ENCODE measurements at regions not wholly inside any gene's neighbourhood (a gene's known extent, or its start where the extent isn't known, plus 50 kb on each side); places are given as distances from the start of the nearest gene placed in this dataset.

DNA sequence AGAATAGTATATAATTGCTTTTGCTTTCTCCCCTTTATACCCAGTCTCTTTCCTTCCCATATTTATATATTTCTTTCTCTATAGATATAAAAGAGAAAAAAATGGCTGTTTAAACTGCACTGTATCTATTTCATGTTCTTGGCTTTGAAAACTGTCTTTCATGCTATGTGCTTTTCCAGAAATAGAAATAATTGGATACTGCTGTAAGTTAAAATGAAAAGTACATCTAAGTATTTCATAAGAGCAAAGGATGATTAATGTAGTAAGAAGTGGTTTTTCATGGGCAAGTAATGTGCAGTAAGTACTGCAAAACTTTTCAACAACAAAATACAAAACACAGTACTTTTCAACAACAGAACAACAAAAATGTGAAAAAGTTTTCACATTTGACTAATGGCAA, 237.9 kb downstream of the SNCA start:
- DNase-seq (ENCODE audit: low spot score): no peak

GRCh38 chr4:89598602-89599001, 238.4 kb downstream of the SNCA start:
- DNase-seq (ENCODE audit: low spot score): no peak

DNA sequence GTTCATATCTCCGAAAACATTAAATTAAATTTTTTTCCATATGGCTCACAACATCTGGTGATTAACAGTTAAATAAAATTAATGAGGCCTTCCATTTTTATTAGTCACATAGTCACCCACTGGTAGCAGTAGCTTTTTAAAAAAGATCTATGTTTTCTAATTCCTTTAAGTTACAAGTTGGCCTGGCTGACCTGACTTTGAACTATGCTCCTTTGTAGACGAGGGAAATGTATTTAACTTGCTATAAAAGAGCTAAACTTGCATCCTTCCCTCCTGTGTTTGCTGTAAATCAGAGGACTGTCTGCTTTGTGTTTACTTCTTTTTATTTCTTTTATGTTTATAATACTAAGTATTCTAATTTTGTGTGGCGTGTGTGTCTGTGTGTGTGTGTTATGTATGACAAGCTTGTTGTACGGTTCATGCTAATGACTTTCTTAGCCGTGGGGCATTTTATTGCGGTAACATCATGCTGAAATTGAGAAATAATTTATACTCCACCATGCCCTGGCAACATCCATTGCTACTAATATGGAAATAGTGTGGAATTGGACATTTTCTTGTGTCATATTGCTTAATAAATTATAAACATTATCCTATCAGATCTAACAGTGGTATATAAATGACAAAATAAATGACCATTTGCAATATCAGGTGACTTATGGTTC, 241.7 kb downstream of the SNCA start:
- no peak for DNase-seq (ENCODE audit: low spot score)

DNA sequence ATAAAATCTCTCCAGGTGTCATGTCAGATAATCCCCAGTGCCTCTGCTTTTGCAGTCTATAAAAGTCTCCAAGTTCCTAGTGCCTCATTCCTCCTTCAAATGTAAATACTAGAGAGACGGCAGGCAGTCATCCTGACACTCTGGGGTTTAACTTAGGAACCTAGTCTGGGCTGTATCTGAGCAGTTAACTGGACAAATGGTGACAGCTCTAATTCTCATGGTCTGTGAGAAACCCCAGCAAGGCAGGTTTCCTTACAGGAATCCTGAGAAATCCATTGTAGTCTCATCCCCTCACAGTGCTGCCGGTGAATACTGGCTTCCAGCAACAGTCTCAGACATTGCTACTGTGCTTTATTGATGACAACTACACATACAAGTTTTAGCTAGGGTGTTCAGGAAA, 246.8 kb downstream of the SNCA start:
- DNase-seq (ENCODE audit: low spot score): no peak

- DNase-seq (ENCODE audit: low spot score): no peak
Observed at GRCh38 chr4:89588421-89588820, 248.5 kb downstream of the SNCA start.

DNA sequence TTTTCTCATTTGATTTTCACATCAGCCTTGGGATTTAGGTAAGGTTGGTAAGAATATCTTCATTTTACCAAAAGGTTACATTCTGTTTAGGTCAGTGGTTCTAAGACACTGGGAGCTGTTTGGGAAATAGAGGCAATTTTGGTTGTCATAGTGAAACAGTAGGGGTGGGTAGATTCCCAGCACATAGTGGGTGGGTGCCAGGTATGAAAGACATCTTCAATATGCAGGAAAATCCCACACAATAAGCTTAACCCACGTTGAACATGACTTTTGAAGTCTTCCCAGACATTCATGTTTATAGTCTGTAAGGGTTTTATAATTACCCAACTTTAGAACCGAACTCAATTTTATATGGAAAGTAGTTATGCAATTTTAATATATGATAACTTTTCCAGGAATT, 249.6 kb downstream of the SNCA start:
- no peak for DNase-seq (ENCODE audit: low spot score)

GRCh38 chr4:89586864-89587263, 250.1 kb downstream of the SNCA start:
- DNase-seq (ENCODE audit: low spot score): no peak

DNA sequence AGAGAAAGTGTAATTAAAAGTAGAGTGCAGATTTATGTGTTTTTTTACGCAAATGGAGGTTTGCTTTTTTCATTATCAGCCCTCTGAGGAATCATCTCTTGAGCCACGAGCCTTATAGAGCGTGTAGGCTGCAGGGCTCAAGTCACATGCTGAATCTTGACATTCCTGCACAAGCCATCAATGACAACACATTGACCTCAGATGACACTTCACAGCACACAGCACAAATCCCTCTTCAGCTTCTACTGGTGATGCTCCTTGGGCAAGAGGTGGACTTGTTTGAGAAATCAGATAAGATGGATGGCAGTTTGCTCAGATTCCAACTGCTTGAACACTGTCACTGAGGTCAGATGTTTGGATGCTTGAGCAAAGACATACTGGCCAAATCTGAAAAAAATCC, 250.6 kb downstream of the SNCA start:
- DNase-seq (ENCODE audit: low spot score): no peak

GRCh38 chr4:89582756-89583505, 254.0 kb downstream of the SNCA start:
- no peak for DNase-seq (ENCODE audit: low spot score)

DNA sequence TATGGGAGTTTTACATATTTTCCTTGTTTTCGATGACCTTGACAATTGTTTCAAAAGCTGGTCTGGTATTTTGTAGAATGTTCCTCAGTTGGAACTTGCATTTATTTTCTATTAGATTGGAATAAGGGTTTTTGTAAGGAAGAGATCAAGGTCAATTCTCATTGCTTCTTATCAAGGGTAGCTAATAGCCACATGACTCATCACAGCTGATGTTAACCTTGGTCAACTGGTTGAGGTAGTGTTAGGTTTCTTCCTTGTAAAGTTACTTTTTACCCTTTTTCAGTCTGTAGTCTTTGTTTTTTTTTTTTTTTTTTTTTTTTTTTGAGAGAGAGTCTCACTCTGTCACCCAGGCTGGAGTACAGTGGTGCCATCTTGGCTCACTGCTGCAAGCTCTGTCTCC, 257.2 kb downstream of the SNCA start:
- DNase-seq (ENCODE audit: low spot score): no peak

DNA sequence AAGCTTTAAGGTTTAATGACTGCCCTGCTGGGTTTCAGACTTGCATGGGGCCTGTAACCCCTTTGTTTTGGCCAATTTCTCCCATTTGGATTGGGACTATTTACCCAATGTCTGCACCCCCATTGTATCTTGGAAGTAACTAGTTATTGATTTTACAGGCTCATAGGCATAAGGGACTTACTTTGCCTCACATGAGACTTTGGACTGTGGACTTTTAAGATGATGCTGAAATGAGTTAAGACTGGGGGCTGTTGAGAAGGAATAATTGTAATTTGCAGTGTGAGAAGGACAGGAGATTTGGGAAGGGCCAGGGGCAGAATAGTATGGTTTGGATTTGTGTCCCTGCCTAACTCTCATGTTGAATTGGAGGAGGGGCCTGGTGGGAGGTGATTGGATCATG, 260.7 kb downstream of the SNCA start:
- DNase-seq (ENCODE audit: low spot score): no peak

- DNase-seq (ENCODE audit: low spot score): no peak
Observed at GRCh38 chr4:89575840-89576239, 261.1 kb downstream of the SNCA start.

DNA sequence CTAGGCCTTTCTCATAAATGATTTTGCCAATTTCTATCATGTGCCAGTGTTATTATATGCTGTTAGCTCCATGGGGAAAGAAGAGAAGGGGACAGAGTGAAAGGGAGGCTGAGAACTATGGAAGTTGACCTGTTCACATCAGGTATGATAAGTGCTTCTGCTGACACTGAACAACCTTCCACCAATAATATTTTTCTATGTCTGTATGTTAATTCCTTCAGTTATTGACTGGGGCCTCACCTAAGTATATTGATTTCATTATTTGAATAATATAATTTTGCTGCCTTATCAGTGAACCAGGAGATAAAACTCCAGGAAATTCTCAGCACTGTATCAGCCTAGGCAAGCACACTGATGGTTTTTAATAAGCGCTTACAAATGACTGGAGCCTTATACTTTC, 262.8 kb downstream of the SNCA start:
- DNase-seq (ENCODE audit: low spot score): no peak

DNA sequence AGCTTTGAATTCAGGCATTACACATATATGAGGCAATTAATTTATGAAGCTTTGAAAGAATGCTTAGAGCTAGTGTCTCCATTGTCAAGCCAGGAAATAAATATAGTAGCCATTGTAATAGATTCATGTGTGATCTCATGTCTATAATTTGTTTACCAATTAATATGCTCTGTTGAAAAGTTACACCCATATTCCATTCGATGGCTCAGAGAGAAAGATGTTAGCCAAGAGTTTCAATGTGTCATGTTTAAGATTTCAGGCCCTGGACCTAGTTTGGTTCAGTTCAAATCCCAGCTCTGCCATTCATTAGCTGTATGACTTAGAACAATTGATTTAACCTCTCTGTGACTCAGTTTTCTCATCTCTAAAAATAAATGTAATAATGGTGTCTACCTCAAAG, 263.3 kb downstream of the SNCA start:
- no peak for DNase-seq (ENCODE audit: low spot score)

GRCh38 chr4:89572224-89572858, 264.6 kb downstream of the SNCA start:
- no peak for DNase-seq (ENCODE audit: low spot score)

GRCh38 chr4:89570931-89571330, 263.3 kb upstream of the GPRIN3 start:
- no peak for DNase-seq (ENCODE audit: low spot score)

DNA sequence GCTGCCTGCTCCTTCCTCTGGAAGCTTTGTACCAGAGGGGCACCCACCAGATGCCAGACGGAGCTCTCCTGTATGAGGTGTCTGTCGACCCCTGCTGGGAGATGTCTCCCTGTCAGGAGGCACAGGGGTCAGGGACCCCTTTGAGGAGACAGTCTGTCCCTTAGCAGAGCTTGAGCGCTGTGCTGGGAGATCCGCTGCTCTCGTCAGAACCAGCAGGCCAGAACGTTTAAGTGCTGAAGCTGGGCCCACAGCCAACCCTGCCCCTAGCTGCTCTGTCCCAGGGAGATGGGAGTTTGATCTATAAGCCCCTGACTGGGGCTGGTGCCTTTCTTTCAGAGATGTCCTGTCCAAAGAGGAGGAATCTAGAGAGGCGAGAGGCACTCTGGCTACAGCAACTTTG, 260.3 kb upstream of the GPRIN3 start:
- no peak for DNase-seq (ENCODE audit: low spot score)

DNA sequence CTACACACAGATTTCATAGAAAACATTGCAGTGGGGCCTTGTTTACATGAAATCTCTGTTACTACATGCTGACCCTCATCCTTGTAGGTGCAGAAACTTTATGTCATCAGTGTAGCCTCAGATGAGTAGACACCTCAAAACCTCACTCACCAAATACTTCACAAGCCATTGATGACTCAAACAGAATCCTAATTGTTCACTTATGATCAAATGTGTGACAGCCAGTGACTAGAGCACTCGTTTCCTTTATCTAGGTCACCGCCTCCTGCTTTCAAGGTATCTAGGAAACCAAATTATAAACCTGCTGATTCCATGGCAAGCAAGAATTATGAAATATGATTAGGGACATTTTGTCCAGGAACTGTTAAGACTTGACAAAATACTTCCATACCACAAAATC, 255.8 kb upstream of the GPRIN3 start:
- no peak for DNase-seq (ENCODE audit: low spot score)

- no peak for DNase-seq (ENCODE audit: low spot score)
Observed at GRCh38 chr4:89562746-89563145, 255.1 kb upstream of the GPRIN3 start.

DNA sequence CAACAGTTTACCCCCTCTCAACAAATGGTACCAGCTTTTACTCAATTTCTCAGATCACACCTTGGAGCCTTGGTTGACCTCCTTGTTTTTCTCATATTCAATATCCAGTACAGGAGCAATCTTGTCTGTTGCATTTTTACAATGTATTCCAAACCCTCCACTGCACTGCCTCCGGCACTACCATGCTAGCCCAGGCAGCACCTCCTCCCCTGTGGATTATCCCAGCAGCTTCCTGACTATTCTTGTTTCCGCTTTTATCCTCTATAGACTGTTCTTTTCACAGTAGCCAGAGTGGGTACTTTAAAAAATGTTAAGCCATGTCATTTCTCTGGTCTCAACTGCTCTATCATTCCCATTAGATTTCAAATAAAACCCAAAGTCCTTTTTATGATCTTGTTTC, 253.4 kb upstream of the GPRIN3 start:
- DNase-seq (ENCODE audit: low spot score): no peak

DNA sequence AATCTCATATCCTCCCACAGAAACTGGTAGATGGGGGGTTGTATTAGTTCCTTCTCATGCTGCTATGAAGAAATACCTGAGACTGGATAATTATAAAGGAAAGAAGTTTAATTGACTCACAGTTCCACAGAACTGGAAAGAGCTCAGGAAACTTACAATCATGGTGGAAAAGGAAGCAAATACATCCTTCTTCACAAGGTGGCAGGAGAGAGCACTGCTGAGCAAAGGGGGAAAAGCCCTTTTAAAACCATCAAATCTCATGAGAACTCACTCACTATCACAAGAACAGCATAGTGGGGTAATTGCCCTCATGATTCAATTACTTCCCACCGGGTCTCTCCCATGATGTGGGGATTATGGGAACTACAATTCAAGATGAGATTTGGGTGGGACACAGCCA, 250.5 kb upstream of the GPRIN3 start:
- DNase-seq (ENCODE audit: low spot score): no peak

DNA sequence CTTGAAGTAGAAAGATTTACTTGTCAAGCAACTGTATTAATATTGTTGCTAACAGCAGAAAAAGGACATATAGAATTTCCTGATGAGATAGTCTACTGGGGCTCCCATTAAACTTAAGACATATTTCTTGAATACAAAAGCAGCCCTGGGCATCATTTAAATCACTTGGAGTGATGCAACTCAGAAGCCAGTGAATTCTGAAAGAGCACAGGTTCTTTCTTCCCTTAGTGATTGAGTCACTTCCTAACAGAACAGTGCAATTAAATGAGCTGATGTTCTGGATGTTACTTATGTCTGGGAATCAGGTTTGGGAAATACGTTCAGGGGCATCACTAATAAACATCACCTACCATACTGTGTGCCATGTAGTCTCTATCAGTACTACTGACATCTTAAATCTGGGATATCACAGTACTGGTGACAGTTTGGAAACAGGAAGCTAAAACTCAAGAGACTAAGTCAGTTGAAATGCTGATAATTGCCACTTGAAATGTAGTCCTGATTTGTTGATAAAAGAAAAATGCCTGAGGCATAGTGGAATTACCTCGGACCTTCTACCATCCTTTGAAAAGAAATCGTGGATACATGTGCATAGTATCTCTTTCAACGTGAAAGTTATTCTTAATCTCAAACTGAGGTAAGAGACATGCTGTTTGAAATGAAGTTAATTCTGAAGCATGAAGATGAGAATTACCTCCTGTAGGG, 249.2 kb upstream of the GPRIN3 start:
- DNase-seq (ENCODE audit: low spot score): no peak

DNA sequence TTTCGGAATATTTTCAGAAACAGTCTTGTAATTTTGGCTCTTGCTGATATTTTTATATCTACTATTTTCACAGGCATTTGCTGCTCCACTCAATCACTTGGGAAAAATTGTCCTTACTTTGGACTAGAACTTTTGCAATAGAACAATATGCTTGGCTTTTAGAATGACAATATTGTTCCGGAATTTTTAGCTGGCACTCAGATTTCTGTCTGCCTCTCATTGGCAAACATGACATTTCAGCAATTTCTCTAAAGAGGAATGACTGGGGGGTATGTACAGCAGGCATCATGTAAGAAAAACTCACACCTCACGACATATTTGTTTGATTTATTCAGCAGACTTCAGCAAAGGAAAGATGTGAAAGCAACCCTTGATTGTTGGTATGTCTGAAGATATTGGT, 243.6 kb upstream of the GPRIN3 start:
- no peak for DNase-seq (ENCODE audit: low spot score)

Data from hematopoietic multipotent progenitor cell treated with erythropoietin and hydrocortisone succinate and interleukin-3 and kit ligand, for 17 days (in vitro differentiated cells).